Neuronal stem cell (in vitro differentiated cells): ENCODE measurements at regions not wholly inside any gene's neighbourhood (a gene's known extent, or its start where the extent isn't known, plus 50 kb on each side); places are given as distances from the start of the nearest gene placed in this dataset.
"Not testable (repeated sequence)": the region's sequence is repeated elsewhere in the genome, so short reads cannot be mapped to it uniquely, and the experiment has no call there.

ENCODE experiments used
- DNase-seq: peaks from one replicate; pipeline ENCODE4 v3.0.0-alpha.2; 2013; ENCODE audit warnings: low spot score
- H2AFZ ChIP-seq: one replicate; pipeline ENCODE4 v1.6.1; 2013; ENCODE audit warnings: mild to moderate bottlenecking, low read length, inconsistent platforms
- H2AK5ac ChIP-seq: 2 replicates; pipeline ENCODE4 v1.6.1; 2013; ENCODE audit warnings: low read depth, mild to moderate bottlenecking, inconsistent platforms, low read length, moderate library complexity, mixed read lengths
- H2BK120ac ChIP-seq: 2 replicates; pipeline ENCODE4 v1.6.1; 2013; ENCODE audit warnings: low read depth, mild to moderate bottlenecking, inconsistent platforms, low read length, moderate library complexity, mixed read lengths
- H2BK12ac ChIP-seq: one replicate; pipeline ENCODE4 v1.6.1; 2013; ENCODE audit warnings: low read length, inconsistent platforms
- H2BK15ac ChIP-seq: 2 replicates; pipeline ENCODE4 v1.6.1; 2013; ENCODE audit warnings: mild to moderate bottlenecking, low read length, inconsistent platforms, mixed read lengths
- H2BK5ac ChIP-seq: one replicate; pipeline ENCODE4 v1.6.1; 2013; ENCODE audit warnings: inconsistent platforms, mild to moderate bottlenecking, low read length, moderate library complexity
- H3K14ac ChIP-seq: one replicate; pipeline ENCODE4 v1.6.1; 2013; ENCODE audit warnings: low read length, inconsistent platforms
- H3K18ac ChIP-seq: 2 replicates; pipeline ENCODE4 v1.6.1; 2013; ENCODE audit warnings: low read length, inconsistent platforms
- H3K23ac ChIP-seq: 2 replicates; pipeline ENCODE4 v1.6.1; 2013; ENCODE audit warnings: low read depth, mild to moderate bottlenecking, mixed read lengths, low read length, inconsistent platforms; ENCODE audit not compliant: poor library complexity
- H3K27ac ChIP-seq: replicated peaks from 3 replicates; pipeline ENCODE4 v1.5.1; 2013; ENCODE audit warnings: low read length, inconsistent platforms
- H3K27me3 ChIP-seq, 3 experiments: 2 replicates each; pipeline ENCODE4 v1.6.1; 2013; ENCODE audit warnings: low read length in 3 of 3, mild to moderate bottlenecking in 2 of 3, inconsistent platforms in 1 of 3, low read depth in 1 of 3, mixed read lengths in 1 of 3, moderate library complexity in 1 of 3; ENCODE audit not compliant: control insufficient read depth in 3 of 3, insufficient read depth in 3 of 3
- H3K36me3 ChIP-seq, 2 donors: replicated peaks in 1 of 2; 2 replicates each; pipeline ENCODE4 v1.6.1; 2013; ENCODE audit warnings: low read length in 2 of 2; ENCODE audit not compliant: control insufficient read depth in 2 of 2, insufficient read depth in 2 of 2
- H3K4ac ChIP-seq: 2 replicates; pipeline ENCODE4 v1.6.1; 2013; ENCODE audit warnings: inconsistent platforms, mild to moderate bottlenecking, low read length, moderate library complexity
- H3K4me1 ChIP-seq, 2 donors: 1 replicate in 1 of 2; 2 replicates in 1 of 2; pipeline ENCODE4 v1.6.1; 2013; ENCODE audit warnings: low read length in 2 of 2, low read depth in 1 of 2; ENCODE audit not compliant: control insufficient read depth in 2 of 2, insufficient read depth in 1 of 2
- H3K4me2 ChIP-seq: one replicate; pipeline ENCODE4 v1.6.1; 2013; ENCODE audit warnings: mild to moderate bottlenecking, low read length, inconsistent platforms; ENCODE audit not compliant: insufficient read depth, poor library complexity, severe bottlenecking
- H3K4me3 ChIP-seq, 2 donors: 2 replicates each; pipeline ENCODE4 v1.5.1; 2013; ENCODE audit warnings: low read length in 2 of 2, mild to moderate bottlenecking in 2 of 2, inconsistent platforms in 1 of 2, moderate library complexity in 1 of 2
- H3K79me1 ChIP-seq: one replicate; pipeline ENCODE4 v1.6.1; 2013; ENCODE audit warnings: low read depth, mild to moderate bottlenecking, inconsistent platforms, low read length, moderate library complexity
- H3K9ac ChIP-seq: one replicate; pipeline ENCODE4 v1.6.1; 2013; ENCODE audit warnings: mild to moderate bottlenecking, low read depth, low read length, inconsistent platforms; ENCODE audit not compliant: poor library complexity
- H3K9me3 ChIP-seq, 2 donors: replicated peaks in 1 of 2; 2 replicates each; pipeline versions ENCODE3 to v1.6.1; 2013; ENCODE audit warnings: low read length in 2 of 2, mild to moderate bottlenecking in 2 of 2, inconsistent platforms in 1 of 2, low read depth in 1 of 2, mixed read lengths in 1 of 2, moderate library complexity in 1 of 2; ENCODE audit not compliant: control insufficient read depth in 2 of 2, insufficient read depth in 1 of 2
- H4K8ac ChIP-seq: one replicate; pipeline ENCODE4 v1.6.1; 2013; ENCODE audit warnings: low read depth, mild to moderate bottlenecking, inconsistent platforms, low read length, moderate library complexity
- H4K91ac ChIP-seq: one replicate; pipeline ENCODE4 v1.6.1; 2013; ENCODE audit warnings: low read length, low read depth, mild to moderate bottlenecking, inconsistent platforms; ENCODE audit not compliant: poor library complexity
- WGBS, 2 donors: extraction: QIAGEN DNeasy Blood & Tissue Kit; methylation state at CpG; one replicate each; pipeline ENCODE4 v1.1.7; 2013; ENCODE audit warnings: missing lambda C conversion rate in 2 of 2, mixed read lengths in 1 of 2; ENCODE audit not compliant: insufficient read length in 2 of 2, insufficient replicate concordance in 1 of 2; ENCODE audit errors: extremely low coverage in 2 of 2; 5-methylcytosine and 5-hydroxymethylcytosine counted together

DNA sequence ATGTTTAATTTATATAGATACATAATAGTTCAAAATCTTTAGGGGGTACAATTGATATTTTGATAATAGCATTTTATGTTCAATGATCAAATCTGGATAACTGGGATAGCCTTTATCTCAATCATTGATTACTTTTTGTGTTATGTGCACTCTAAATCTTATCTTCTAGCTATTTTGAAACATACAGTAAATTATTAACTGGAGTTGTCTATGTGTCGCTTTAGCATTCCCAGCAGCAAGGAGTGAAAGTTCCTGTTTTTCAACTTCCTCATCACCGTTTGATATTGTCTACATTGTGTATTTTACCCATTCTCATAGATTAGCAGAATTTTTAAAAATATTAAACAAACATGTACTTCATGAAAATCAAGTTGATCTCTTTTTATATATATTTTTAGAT, 1207.4 kb downstream of the TMEM121 start:
- no peak overlapping the region for H2BK5ac ChIP-seq
- no peak overlapping the region for H3K4me2 ChIP-seq
- H2BK15ac ChIP-seq = no peak overlapping the region
- no peak overlapping the region for H2BK12ac ChIP-seq
- H2BK120ac ChIP-seq = no peak overlapping the region
- no peak overlapping the region for H3K14ac ChIP-seq
- no peak overlapping the region for H3K27ac ChIP-seq
- WGBS, 2 donors = no CpG with 5 or more reads among the region's 2 CpGs
- H3K23ac ChIP-seq = no peak overlapping the region
- H2AK5ac ChIP-seq = no peak overlapping the region
- H3K4me1 ChIP-seq = no peaks in the 10 kb centered on the region
- no peak overlapping the region for H3K18ac ChIP-seq
- H3K9me3 ChIP-seq = no peaks in the 10 kb centered on the region
- H2AFZ ChIP-seq = no peak overlapping the region
- no peaks in the 10 kb centered on the region for H3K79me1 ChIP-seq
- H3K4me3 ChIP-seq = no peak overlapping the region
- no peaks in the 10 kb centered on the region for H3K27me3 ChIP-seq
- H4K91ac ChIP-seq = no peak overlapping the region
- no peak for DNase-seq
- no peak overlapping the region for H4K8ac ChIP-seq
- no peak overlapping the region for H3K9ac ChIP-seq
- no peak overlapping the region for H3K4ac ChIP-seq
- no peaks in the 10 kb centered on the region for H3K36me3 ChIP-seq

GRCh38 chr14:106737021-106737420, 1210.6 kb downstream of the TMEM121 start:
- H2AFZ ChIP-seq = no peak overlapping the region
- H3K79me1 ChIP-seq = no peaks in the 10 kb centered on the region
- H3K27ac ChIP-seq = no peak overlapping the region
- no peak overlapping the region for H3K9ac ChIP-seq
- no CpG with 5 or more reads among the region's 9 CpGs for WGBS, 2 donors
- no peak overlapping the region for H2BK12ac ChIP-seq
- H2BK120ac ChIP-seq = no peak overlapping the region
- H3K14ac ChIP-seq = no peak overlapping the region
- no peak overlapping the region for H3K23ac ChIP-seq
- H3K27me3 ChIP-seq = no peaks in the 10 kb centered on the region
- no peak for DNase-seq
- no peak overlapping the region for H4K91ac ChIP-seq
- H2BK15ac ChIP-seq = no peak overlapping the region
- no peaks in the 10 kb centered on the region for H3K4me1 ChIP-seq
- H3K4me3 ChIP-seq = no peak overlapping the region
- H3K36me3 ChIP-seq = no peaks in the 10 kb centered on the region
- no peak overlapping the region for H4K8ac ChIP-seq
- H3K9me3 ChIP-seq = no peaks in the 10 kb centered on the region
- H3K4me2 ChIP-seq = no peak overlapping the region
- H2AK5ac ChIP-seq = no peak overlapping the region
- no peak overlapping the region for H3K4ac ChIP-seq
- H2BK5ac ChIP-seq = no peak overlapping the region
- H3K18ac ChIP-seq = no peak overlapping the region

DNA sequence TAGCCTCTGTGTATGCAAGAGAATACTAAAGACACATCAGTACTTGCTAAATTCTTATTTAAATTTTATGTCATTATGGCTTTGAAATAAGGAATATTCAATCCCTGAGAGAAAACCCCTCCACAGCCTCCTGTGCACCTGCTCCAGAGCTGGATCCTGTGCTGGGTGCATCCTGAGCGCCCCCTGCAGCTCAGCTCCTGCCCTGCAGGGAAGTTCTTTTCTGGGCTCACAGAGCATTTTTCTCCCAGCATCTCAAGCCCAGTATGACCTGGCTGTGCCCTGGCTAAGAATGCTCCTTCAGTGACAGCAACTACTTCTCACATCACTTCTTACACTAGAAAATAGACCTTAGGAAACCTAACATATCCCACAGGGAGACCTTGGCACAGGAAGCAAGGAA, 1211.7 kb downstream of the TMEM121 start:
- Histone ChIP-seq H3K36me3 (no peaks in the 10 kb centered on the region), H3K18ac (no peak overlapping the region), H4K91ac (no peak overlapping the region), H3K4me3 (no peak overlapping the region), H2BK12ac (no peak overlapping the region), H3K14ac (no peak overlapping the region), H3K23ac (no peak overlapping the region), H3K9me3 (no peaks in the 10 kb centered on the region), H3K27ac (no peak overlapping the region), H3K79me1 (no peaks in the 10 kb centered on the region), H2BK5ac (no peak overlapping the region), H3K4ac (no peak overlapping the region), H4K8ac (no peak overlapping the region), H3K4me2 (no peak overlapping the region), H2BK120ac (no peak overlapping the region), H3K4me1 (no peaks in the 10 kb centered on the region), H2BK15ac (no peak overlapping the region), H3K27me3 (no peaks in the 10 kb centered on the region), H2AK5ac (no peak overlapping the region), H3K9ac (no peak overlapping the region), H2AFZ (no peak overlapping the region)
- no CpG with 5 or more reads among the region's 1 CpG for WGBS, 2 donors
- DNase-seq = no peak

- not testable (repeated sequence) for H3K9ac ChIP-seq, H3K23ac ChIP-seq, DNase-seq, H3K9me3 ChIP-seq, H3K14ac ChIP-seq, H3K18ac ChIP-seq, H3K79me1 ChIP-seq, H3K36me3 ChIP-seq, H3K27ac ChIP-seq, H4K91ac ChIP-seq, H2BK15ac ChIP-seq, H3K27me3 ChIP-seq, H2AK5ac ChIP-seq, H3K4me1 ChIP-seq, H3K4ac ChIP-seq, H4K8ac ChIP-seq, H2BK5ac ChIP-seq, H2BK12ac ChIP-seq, H3K4me3 ChIP-seq, H3K4me2 ChIP-seq, H2BK120ac ChIP-seq, H2AFZ ChIP-seq
- WGBS, 2 donors = no CpG with 5 or more reads among the region's 9 CpGs
These were observed 1212.3 kb downstream of the TMEM121 start for GRCh38 chr14:106738598-106739258.
